HG02840 (cell line): ENCODE measurements at regions not wholly inside any gene's neighbourhood (a gene's known extent, or its start where the extent isn't known, plus 50 kb on each side); places are given as distances from the start of the nearest gene placed in this dataset.

Experiments used
- ATAC-seq: cut with Tn5 transposase; IDR thresholded peaks from one replicate; pipeline ENCODE4 v1.9.1; 2021; ENCODE audit warnings: mild to moderate bottlenecking, moderate library complexity, moderate number of reproducible peaks; ENCODE audit not compliant: unreplicated experiment, low FRiP score

DNA sequence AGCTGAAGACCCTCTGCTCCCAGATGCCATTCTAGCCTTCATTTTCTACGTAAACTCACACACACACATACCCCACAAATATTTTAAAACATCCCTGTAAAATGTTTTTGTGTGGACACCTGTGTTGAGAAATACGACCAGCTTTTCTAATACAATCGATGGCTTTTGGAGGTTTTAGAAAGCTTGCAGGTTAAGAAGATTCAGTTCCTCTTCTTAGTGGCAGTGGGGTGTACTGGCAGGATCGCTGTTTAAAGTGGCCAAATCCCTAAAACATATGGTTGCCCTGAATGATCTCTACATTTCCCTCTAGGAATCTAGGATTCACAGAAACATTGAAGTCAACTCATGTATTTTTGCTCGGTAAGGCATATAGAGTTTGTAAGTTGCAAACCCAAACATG lies 236.3 kb downstream of the NSG2 start:
- ATAC-seq, result no peak

DNA sequence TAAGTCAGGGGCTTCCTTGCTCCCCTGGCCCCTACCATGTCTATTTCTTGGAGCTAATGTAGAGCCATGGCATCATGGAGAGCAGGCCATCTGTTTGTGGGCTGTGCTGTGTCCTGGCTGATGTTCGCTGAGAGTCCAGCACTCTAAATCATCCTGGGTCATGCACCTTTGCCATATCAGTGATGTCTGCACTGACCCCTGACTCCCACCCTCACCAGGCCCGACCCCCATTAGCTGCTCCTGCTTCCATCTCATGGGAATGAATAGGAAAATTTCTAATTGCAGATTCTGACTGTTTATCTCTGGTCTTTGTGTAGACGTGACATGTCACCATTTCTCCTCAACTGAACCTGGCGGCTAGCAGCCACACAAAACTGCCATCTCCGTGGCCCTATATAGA lies 236.9 kb downstream of the NSG2 start:
- no peak for ATAC-seq

DNA sequence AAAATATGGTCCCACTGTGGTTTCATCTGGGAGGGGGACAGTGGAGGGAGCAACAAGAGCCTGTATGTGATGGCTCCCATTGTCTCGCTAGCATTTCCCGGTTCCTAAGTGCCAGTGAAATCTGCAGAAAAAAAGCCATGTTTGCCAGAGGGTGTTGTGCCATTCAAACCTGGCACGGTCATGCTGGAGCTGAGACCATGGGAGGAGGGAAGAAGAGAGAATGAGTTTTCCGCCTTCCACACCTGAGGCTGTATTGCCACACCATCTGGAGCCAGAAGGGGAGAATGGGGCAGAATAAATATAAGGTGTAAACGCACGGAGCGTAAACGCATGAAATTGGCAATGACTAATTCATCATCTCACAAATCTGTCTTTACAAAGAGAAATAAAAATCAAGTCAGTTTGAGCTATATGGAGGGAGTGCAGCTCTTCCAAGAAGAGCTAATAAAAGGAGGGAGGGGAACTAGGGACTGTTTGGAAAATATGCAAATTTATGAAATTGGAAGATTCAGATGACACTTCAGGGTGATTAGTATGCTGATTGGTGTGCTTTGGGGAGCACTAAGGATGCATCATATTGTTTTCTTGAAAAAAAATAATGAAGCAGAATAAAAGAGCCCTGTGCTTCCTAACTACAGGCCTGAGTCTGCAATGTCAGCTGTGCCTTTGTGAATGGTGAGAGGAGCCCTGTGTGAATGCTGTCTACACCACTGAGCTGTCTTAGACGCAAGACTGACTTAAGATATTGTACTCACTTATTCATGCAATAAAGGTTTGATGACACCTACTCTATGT lies 237.9 kb downstream of the NSG2 start:
- no peak for ATAC-seq

DNA sequence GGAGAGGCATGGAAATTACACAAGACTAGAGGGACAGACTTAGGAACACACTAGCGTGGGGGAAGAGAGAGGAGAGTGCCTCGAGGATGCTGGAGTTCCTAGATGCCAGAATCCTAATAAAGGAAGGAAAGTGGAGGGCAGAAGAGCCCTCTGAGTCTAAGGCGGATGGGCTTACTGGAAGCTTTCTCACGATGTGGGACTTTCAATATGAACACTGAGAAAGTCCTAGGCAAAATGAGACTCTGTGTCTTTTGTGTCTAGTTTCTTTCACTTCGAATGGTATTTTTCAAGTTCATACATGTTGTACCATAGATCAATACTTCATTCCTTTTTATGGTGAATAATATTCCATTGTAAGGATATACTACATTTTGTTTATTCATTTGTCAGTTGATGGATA lies 239.4 kb downstream of the NSG2 start:
- no peak for ATAC-seq

DNA sequence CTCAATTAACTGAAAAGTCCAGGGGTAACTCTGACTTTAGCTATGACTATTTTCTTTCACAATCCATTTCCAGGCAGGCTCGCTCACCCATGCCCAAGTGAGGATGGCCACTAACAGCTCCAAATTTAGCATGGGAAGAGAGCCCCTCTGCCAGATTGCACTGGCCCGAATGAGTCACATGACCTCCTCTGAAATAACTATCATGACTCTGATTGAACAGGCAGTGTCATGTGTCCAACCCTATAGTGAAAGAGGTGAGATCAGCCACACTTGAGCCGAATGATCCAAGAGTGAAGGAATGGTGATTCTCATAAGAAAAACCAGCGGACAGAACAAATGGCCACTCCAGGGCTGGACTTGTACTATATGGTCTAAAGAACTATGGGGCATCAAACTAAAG lies 242.3 kb downstream of the NSG2 start:
- no peak for ATAC-seq

DNA sequence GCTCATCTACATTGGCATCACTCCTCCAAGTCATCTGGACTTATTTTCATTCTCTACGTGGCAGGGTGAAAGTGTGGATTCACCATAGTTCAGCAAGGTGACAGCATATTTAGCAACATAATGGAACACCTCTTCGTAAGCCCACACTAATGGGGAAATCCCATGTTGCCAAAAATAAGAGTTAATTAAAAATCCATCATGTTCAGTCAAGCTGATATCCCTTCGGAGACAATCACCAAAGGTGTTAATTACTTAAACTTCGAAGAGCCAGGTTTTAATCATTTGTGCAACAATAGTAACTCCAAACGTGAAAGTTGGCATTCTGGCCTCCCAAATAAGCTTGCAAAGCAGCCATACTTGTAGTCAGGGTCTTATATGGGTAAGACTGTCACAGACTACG lies 242.9 kb downstream of the NSG2 start:
- ATAC-seq, result no peak

DNA sequence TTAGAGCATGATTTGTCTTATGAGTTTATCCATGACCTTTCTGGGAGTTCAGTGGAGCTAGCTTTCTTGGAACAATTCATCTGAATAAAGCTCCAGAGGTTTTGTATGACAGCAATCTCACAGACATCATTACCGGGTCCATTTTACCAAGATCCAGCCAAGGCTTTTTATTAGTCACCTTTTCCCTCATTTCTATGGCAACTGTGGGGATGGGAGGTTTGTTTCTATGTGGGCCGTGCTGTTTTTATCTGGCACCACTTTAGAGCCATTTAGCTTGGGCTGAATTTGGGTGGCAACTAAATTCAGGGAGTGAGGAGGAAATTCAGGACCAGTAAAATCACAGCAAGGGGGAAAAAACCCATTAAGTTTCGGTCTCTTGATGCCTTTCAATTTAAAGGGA lies 245.7 kb downstream of the NSG2 start:
- ATAC-seq, result no peak

DNA sequence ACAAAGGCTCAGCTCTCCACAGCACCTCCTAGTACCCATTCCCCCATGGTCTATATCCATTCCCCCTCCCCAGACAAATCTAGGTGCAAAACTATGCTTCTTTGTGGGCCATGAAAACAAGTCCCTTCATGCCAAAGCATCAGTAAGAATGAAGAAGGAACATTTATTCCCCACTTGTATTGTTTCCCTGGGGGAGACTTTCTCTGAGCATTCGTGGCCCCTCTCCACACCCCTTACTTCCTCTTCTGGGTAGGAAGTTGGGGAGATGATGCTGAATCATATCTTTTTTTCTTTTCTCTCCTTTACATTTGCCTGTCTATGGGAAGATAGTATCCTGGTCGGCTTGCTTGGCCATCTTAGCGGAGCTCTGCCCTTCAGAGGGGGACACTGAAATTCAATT lies 246.8 kb downstream of the NSG2 start:
- ATAC-seq, result no peak

DNA sequence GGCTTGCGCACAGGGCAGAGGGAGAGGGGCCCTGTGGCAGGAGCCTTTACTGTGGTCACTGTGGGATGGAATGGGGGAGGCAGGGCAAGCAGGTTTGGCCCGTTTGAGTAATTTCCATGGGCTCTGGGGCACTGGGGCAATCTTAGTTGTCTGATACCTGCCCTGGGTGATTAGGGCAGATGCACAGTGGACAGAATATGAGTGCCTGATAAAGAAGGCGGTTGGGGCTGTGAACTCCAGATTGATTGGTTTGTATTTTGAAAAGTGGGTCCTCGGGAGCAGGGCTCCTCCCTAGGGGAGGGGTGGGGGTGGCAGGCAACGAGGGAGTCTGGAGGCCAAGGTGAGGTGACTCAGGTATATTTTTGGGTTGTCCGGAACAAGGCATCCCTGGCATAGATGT lies 247.5 kb downstream of the NSG2 start:
- no peak for ATAC-seq

DNA sequence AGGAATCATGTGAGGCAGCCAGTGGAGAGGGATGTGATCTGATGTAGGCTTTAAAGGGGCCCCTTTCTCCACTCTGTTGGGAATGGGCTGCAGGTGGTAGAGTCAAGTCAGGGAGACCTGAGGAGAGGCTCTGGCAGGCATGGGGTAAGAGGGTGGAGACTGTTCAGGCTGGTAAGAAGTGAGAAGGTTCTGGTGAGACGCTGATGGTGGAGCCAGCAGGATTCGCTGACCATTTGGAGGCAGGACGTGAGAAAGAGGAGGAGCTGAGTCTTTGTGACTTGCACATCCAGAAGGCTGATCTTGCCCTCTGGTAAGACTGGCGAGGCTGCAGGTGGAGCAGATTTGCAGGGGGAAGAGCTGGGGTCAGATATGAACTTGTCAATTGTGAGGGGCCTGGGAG lies 248.0 kb downstream of the NSG2 start:
- ATAC-seq, result no peak

DNA sequence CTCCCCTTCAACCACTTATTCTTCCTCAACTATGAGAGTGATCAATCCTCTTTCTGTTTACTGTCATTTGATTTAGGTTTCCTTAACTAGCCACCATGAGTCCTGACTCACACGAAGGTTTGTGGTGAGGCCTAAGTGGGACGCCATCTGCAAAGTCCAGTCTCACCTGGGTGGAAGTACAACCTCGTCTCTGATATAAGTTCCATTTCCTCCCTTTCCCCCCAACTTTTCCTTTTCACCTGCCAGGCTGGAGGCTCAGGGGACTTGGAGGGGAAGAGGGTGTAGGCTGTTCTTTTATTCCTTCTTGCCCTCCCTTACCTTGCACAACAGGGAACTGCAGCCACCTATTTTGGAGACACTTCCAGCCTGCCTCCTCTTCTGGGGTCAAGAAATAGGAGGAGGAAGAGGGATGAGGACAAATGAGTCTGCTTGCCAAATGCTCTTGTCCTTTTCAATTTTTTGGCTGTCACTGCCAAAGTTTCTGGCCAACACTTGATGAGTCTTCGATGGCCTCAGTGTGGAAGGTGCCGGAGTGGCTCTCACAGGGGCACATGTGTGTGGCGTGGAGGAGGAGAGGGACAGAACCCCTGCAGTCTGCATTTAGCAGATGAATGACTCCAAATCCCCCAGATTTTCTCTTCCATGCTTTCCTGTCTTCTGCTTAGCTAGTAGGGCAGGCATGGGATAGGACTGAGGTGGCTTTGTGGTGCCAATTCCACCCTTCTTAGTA lies 249.6 kb downstream of the NSG2 start:
- no peak for ATAC-seq

DNA sequence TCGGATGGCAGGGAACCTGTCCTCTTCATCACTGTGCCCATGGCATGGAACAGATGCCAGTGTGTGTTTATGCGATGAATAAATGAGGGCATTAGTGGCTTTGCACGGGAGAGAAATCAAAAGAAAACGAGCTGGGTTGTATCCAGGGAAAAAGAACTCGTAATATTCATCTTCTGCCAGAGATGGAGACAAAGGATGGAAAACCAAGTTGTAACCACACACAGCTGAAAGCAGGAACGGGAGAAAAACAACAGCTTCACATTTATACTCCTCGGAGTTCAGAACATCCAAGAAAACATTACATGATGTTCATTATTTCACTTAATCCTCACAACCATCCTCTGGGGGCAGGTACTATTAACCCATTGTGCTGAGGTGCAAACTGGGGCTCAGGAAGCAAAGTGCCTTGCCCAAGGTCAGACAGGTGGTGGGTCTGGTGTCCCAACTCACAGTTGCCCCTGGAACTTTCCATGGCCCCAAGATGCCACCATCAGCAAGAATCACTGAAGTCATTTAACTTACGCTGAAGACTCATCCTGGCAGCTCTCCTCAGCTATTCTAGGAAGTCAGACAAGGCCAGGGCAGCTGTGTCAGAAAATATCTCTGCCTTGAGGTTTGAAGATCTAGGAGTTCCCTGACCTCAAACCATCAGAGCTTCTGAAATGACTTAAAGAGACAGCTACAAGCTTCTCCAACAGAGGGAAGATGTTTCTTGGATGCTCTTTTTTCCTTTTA lies 250.4 kb downstream of the NSG2 start:
- ATAC-seq, result no peak

DNA sequence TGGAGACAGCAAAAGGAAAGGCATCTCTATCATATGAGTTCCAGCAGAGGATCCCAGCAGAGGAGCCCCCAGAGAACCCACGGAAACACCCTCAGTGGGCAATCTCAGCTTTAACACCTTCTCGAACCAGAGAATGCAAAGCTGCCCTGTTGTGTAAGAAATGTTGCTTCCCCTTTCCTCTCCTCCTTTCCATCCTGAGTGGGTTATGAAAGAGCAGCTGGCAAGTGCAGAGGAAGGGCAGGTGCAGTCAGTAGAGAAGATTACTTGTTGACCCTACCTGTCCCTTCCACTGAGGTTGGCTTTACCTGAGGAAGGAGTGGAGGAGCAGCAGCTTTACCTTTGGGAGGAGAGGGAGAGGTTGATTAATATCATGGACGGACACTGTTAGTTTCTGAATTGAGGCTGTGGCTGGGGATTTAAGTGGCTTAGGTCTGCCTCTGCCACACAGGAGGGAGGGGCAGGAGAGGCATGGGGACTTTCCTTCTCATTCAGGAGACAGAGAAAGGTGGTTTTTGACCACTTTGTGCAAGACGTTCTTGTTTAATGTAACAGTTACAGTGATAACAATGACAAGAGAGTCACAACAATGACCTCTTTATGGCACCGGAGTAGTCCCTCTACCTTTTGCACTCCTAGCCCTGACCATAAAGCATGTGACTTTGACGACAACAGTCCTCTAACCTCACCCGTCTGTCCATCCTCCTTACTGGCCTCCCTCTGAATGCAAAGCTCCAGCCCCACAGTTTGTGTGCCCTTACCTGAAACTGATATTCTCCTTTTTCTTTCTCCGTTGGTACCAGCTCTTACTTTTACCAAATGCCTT lies 254.8 kb downstream of the NSG2 start:
- no peak for ATAC-seq

DNA sequence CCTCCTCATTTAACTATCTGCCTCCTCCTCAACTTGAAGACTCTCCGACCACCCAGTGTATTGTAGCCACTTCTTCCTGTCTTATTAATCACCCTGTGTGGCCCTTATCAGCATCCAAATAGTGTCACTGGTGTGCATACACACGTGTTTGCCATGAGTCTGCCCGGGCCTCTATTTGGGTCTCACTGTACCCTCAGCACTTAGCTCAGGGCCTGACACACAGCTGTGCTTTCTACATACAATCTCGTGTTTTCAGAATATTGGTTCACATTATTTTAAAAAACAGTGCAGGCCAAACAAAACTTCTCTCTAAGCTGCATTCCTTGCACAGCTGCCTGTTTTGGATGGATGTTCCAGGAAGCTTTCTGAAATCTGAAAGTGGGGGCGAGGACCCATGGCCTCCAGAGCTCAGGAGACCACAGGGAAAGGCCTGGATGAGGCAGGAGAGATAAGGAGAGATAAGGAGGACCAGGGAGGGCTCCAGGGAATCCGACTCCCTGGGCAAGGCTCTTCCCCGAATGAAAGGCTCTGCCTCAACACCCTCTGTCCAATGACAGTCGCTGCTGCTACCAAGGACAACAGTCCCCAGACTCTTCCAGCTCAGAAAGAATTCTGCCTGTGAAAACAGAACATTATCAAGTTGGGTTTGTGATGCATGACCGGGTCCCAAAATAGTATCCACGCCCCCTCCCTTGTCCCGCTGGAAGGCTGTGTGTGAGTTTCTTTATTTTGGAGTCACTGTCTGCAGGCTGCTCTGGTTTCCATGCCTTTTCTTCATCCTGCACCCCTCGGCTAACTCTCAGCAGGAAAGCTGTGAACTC lies 255.6 kb downstream of the NSG2 start:
- no peak for ATAC-seq

DNA sequence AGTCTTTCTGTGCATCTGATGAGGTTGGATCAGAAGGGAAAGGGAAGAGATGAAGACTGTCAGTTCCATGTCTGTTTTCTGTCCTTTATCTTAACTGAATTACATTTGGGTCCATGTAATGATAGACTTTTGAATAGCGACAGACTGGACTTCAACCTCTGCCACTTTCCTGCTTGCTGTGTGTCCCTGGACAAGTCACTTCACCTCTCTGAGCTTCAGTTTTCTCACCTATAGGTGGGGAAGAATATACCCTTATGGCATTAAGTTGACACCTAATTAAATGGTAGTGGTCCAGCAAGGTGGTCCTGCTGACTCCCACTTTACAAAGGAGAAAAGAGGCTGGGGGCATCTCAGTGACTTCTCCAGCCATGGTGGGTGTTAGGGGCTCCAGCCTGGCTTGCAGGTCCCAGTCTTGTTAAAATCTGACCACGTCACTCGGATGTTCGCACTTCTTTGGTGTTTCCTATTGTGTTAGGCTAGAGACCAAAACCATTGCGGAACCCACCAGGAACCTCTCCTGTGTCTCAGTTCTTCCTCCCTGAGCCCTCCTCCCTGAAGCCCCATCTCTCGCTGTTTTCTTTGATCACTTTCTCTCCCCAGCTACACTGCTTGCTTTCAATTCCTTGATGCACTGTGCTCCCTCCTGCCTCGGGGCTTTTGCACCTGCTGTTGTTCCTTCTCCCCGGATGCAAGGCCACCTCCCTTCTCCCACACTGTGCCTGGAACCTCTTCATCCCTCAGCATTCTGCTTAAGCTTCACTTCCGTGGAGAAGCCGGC lies 256.5 kb downstream of the NSG2 start:
- no peak for ATAC-seq

DNA sequence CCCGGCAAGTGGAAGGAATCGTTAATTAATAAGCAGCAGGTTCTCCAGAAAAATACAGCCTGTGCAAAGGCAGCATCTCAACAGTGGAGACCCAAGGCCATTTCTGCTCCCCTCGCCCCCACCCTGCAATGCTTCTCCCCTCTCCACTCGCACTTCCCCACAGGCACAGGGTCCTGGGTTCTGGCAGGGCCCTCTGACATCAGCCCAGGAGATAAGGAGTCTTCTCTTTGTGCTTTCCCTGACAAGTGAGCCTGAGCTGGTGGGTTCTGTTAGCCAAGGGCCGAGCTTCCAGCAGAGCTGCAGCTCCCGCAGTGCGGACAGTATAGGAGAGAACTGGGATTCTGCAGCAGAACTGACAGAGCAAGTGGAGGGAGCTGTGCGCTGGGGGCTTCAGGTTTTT lies 257.5 kb downstream of the NSG2 start:
- no peak for ATAC-seq

DNA sequence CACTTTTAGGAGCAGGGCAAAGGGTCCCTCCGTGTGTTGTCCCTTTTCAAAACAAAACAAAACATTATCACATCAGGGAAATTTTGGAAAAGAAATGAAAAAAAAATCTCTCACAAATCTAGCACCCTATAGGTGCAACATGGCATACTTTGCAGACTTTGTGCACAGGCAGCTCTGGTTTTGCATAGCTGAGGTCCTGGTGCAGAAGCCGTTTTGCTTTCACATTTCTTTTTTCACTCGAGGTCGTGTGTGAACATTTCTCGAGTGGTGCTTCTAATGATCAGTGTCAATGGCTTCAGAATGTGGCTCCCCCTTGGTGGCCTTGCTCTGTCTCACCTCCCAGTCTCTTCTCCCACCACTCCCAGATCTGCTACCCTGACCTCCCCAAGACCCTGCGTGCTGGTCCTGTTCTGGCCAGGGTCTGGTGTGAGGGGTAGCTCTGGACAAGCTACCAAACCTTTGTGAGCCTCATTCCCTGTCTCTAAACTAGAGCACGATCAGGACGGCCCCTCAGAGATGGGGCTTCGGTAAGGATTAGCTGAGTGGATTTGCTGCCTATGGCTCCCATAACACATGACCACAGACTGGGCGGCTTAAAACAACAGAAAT lies 258.0 kb downstream of the NSG2 start:
- no peak for ATAC-seq

DNA sequence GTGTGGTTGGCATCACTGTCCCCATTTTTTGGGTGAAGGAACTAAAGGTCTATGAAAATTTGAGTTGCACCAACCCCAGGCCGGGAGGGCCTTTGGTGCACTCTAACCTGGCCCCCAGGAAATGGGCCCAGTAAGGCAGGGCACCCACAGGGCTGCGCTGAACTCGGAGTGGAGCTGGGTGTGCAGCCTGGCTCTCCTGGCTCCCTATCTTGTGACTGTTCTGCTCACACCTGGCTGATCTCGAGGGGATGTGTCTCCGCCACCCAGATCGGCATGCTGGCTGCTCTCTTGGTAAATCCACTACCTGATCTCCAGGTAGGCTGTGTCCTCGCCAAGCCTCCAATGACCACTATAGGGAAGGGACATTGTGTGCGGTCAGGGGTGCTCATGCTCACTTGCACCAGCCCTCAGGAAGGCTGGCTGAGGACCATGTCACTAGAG lies 259.8 kb downstream of the NSG2 start:
- ATAC-seq, result no peak
